ENCODE measurements at regions not wholly inside any gene's neighbourhood (a gene's known extent, or its start where the extent isn't known, plus 50 kb on each side); places are given as distances from the start of the nearest gene placed in this dataset.

DNA sequence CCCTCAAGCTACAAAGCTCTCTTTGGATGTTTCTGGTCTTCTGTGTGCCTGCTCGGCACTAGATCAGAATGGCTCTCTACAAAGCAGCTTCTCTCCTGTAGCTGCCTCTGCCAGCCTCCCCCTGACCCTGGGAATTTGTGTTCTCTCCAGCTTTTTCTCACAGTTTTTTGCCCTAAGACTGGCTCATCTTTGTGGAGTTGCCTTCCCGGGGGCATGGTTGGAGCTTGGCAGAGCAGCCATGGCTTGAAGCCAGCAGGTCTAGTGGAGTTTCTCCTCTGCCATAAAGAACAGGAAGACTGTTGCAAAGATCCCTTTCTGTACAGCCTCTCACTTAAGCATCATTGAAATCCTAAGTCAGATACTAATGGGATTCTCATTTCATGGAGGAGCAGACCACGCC lies 163.3 kb upstream of the MAMLD1 start:
- H3K36me3 ChIP-seq (ENCODE audit: control insufficient read depth in 3 of 3, insufficient read depth in 2 of 3, low read depth in 1 of 3, low read length in 3 of 3) = no peaks in the 10 kb centered on the region
- H3K4me3 ChIP-seq (ENCODE audit: low read depth in 1 of 3, low read length in 3 of 3) = no peak overlapping the region
- no peaks in the 10 kb centered on the region for H3K9me3 ChIP-seq (ENCODE audit: control insufficient read depth in 2 of 2, insufficient read depth in 1 of 2, low read depth in 1 of 2, low read length in 1 of 2)
- no peak for DNase-seq
- H3K27ac ChIP-seq (ENCODE audit: low read depth in 1 of 3, low read length in 2 of 3) = no peak overlapping the region
- no peaks in the 10 kb centered on the region for H3K27me3 ChIP-seq (ENCODE audit: control insufficient read depth in 3 of 3, insufficient read depth in 3 of 3, low read length in 3 of 3)
- WGBS, 3 donors = 65 to 81% (median 66%) methylated on average over 3 of the region's 3 CpGs
- FAIRE-seq = no peak
- no peaks in the 10 kb centered on the region for H3K4me1 ChIP-seq (ENCODE audit: control insufficient read depth in 3 of 3, insufficient read depth in 2 of 3, low read depth in 1 of 3, low read length in 2 of 3)

DNA sequence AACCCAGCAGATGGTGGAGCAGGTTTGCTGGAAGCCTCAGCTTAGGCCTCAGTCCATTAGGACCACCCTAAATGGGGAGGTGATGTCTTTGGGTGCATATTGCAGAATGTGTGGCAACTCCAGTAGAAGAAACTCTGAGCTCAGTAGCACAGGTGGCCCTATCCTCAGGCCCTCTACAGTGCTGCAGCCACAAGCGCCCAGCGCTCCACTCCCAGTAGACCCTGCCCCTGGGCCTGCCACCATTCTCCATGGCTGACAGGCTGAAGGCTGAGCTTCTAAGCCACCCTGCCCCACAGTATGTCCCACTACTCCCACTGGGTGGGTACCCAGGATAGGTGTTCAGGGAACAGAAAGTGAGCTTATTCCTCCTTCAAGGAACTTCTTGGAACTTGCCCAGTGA lies 162.8 kb upstream of the MAMLD1 start:
- no peak for FAIRE-seq
- no peaks in the 10 kb centered on the region for H3K36me3 ChIP-seq (ENCODE audit: control insufficient read depth in 3 of 3, insufficient read depth in 2 of 3, low read depth in 1 of 3, low read length in 3 of 3)
- no peak overlapping the region for H3K27ac ChIP-seq (ENCODE audit: low read depth in 1 of 3, low read length in 2 of 3)
- no peak for DNase-seq
- 88 to 100% (median 88%) methylated on average over 1 to 2 of the region's 2 CpGs for WGBS, 3 donors
- H3K9me3 ChIP-seq (ENCODE audit: control insufficient read depth in 2 of 2, insufficient read depth in 1 of 2, low read depth in 1 of 2, low read length in 1 of 2) = no peaks in the 10 kb centered on the region
- H3K4me3 ChIP-seq (ENCODE audit: low read depth in 1 of 3, low read length in 3 of 3) = no peak overlapping the region
- H3K4me1 ChIP-seq (ENCODE audit: control insufficient read depth in 3 of 3, insufficient read depth in 2 of 3, low read depth in 1 of 3, low read length in 2 of 3) = no peaks in the 10 kb centered on the region
- H3K27me3 ChIP-seq (ENCODE audit: control insufficient read depth in 3 of 3, insufficient read depth in 3 of 3, low read length in 3 of 3) = no peaks in the 10 kb centered on the region

DNA sequence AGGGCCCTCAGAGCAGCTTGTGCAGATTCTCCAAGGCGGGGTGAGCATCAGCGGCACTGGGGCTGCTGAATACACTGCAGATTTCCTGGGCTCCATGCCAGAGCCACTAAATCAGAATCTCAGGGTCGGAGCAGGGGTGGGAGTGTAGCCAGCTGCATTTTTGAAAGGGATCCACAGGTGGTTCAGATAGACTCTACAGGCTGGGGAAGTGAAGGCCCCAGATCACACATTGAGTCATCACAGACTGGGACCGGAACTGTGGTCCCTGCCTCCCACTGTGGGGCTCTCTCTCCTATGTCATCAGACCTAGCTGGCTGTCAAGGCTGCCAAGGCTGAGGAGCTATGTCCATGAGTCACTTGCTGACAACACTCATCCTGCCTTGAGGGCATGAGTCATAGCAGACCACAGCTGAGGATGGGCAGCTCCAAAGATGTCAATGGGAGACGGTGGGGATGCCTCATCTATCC lies 162.3 kb upstream of the MAMLD1 start:
- 32 to 41% (median 37%) methylated on average over 5 of the region's 5 CpGs for WGBS, 3 donors
- Histone ChIP-seq H3K27me3 (ENCODE audit: control insufficient read depth in 3 of 3, insufficient read depth in 3 of 3, low read length in 3 of 3) (no peaks in the 10 kb centered on the region), H3K4me1 (ENCODE audit: control insufficient read depth in 3 of 3, insufficient read depth in 2 of 3, low read depth in 1 of 3, low read length in 2 of 3) (no peaks in the 10 kb centered on the region), H3K36me3 (ENCODE audit: control insufficient read depth in 3 of 3, insufficient read depth in 2 of 3, low read depth in 1 of 3, low read length in 3 of 3) (no peaks in the 10 kb centered on the region), H3K27ac (ENCODE audit: low read depth in 1 of 3, low read length in 2 of 3) (no peak overlapping the region), H3K4me3 (ENCODE audit: low read depth in 1 of 3, low read length in 3 of 3) (no peak overlapping the region), H3K9me3 (ENCODE audit: control insufficient read depth in 2 of 2, insufficient read depth in 1 of 2, low read depth in 1 of 2, low read length in 1 of 2) (no peaks in the 10 kb centered on the region)
- DNase-seq (no peak), FAIRE-seq (no peak)

DNA sequence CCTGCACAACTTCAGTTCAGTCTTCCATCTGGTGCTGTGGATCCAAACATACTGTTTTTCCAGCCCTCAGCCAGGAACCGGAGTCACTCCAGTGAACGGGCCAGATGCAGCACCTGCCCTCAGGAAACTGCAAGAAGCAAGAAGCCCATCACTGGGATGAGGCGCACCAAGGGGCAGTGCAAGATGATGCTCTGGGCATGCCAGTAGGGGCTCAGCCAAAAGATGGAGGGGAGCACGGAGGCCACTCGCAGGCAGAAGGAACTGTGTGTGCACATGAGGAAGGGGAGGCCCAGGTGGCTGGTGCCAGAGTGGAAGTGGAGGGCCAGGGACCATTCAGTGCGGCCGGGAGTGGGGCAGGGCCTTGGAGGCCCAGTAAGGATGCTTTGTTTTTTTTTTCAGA lies 161.7 kb upstream of the MAMLD1 start:
- FAIRE-seq (no peak), DNase-seq (no peak)
- H3K9me3 ChIP-seq (ENCODE audit: control insufficient read depth in 2 of 2, insufficient read depth in 1 of 2, low read depth in 1 of 2, low read length in 1 of 2) = no peaks in the 10 kb centered on the region
- no peaks in the 10 kb centered on the region for H3K27me3 ChIP-seq (ENCODE audit: control insufficient read depth in 3 of 3, insufficient read depth in 3 of 3, low read length in 3 of 3)
- 92 to 95% (median 93%) methylated on average over 6 to 7 of the region's 7 CpGs for WGBS, 3 donors
- no peak overlapping the region for H3K4me3 ChIP-seq (ENCODE audit: low read depth in 1 of 3, low read length in 3 of 3)
- H3K4me1 ChIP-seq (ENCODE audit: control insufficient read depth in 3 of 3, insufficient read depth in 2 of 3, low read depth in 1 of 3, low read length in 2 of 3) = no peaks in the 10 kb centered on the region
- peak overlapping the region in 1 of 3 donors; percentile 16 for H3K27ac ChIP-seq (ENCODE audit: low read depth in 1 of 3, low read length in 2 of 3)
- no peaks in the 10 kb centered on the region for H3K36me3 ChIP-seq (ENCODE audit: control insufficient read depth in 3 of 3, insufficient read depth in 2 of 3, low read depth in 1 of 3, low read length in 3 of 3)

DNA sequence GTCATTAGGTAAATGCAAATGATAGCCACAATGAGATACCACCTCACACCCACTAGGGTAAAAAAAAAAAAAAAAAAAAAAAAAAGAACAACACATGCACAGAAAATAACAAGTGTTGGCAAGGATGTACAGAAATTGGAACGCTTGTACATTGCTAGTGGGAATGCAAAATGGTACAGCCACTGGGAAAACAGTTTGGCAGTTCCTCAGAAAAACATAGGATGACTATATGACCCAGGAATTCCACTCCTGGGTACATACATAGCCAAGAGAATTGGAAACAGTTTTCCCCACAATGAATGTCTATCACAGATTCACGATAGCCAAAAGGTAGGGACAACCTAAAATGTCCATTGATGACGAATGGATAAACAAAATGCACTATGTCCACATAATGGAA lies 161.3 kb upstream of the MAMLD1 start:
- H3K4me3 ChIP-seq (ENCODE audit: low read depth in 1 of 3, low read length in 3 of 3) = no peak overlapping the region
- no peak for FAIRE-seq
- no peaks in the 10 kb centered on the region for H3K4me1 ChIP-seq (ENCODE audit: control insufficient read depth in 3 of 3, insufficient read depth in 2 of 3, low read depth in 1 of 3, low read length in 2 of 3)
- DNase-seq = no peak
- no peak overlapping the region for H3K27ac ChIP-seq (ENCODE audit: low read depth in 1 of 3, low read length in 2 of 3)
- H3K27me3 ChIP-seq (ENCODE audit: control insufficient read depth in 3 of 3, insufficient read depth in 3 of 3, low read length in 3 of 3) = no peaks in the 10 kb centered on the region
- WGBS, 3 donors = 80 to 90% (median 85%) methylated on average over 3 of the region's 3 CpGs
- no peaks in the 10 kb centered on the region for H3K9me3 ChIP-seq (ENCODE audit: control insufficient read depth in 2 of 2, insufficient read depth in 1 of 2, low read depth in 1 of 2, low read length in 1 of 2)
- H3K36me3 ChIP-seq (ENCODE audit: control insufficient read depth in 3 of 3, insufficient read depth in 2 of 3, low read depth in 1 of 3, low read length in 3 of 3) = no peaks in the 10 kb centered on the region

DNA sequence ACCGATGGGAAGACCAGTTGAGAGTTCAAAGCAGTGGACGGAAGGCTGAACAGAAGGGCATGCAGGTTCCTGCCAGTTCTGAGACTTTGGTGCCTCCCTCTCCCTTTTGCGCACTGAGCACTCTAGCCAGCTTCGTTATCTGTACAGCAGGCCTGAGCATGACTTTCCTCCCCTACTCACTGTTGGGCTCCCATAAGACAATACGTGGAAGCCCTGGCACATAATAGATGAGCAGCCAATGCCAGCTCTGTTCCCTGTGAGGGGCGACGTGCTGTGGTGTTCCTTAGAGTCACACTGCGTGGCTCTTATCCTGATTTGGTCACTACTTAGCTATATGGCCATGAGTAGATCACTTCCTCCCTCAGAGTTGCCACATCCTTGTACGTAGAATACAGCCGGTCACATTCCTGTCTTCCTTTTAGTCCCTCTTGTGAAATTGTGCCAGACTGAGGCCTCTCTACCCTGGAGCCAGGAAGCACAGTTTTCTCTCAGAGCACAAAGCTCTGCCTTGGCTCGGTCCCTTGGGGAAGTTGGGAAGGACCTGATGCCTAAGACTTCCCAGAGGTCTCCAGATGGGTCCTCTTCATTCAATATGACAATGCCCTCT lies 160.4 kb upstream of the MAMLD1 start:
- H3K4me3 ChIP-seq (ENCODE audit: low read depth in 1 of 3, low read length in 3 of 3) = no peak overlapping the region
- no peaks in the 10 kb centered on the region for H3K9me3 ChIP-seq (ENCODE audit: control insufficient read depth in 2 of 2, insufficient read depth in 1 of 2, low read depth in 1 of 2, low read length in 1 of 2)
- FAIRE-seq (no peak), DNase-seq (no peak)
- WGBS, 3 donors = 84 to 89% (median 84%) methylated on average over 9 to 11 of the region's 11 CpGs
- no peaks in the 10 kb centered on the region for H3K36me3 ChIP-seq (ENCODE audit: control insufficient read depth in 3 of 3, insufficient read depth in 2 of 3, low read depth in 1 of 3, low read length in 3 of 3)
- H3K4me1 ChIP-seq (ENCODE audit: control insufficient read depth in 3 of 3, insufficient read depth in 2 of 3, low read depth in 1 of 3, low read length in 2 of 3) = no peaks in the 10 kb centered on the region
- H3K27me3 ChIP-seq (ENCODE audit: control insufficient read depth in 3 of 3, insufficient read depth in 3 of 3, low read length in 3 of 3) = no peaks in the 10 kb centered on the region
- H3K27ac ChIP-seq (ENCODE audit: low read depth in 1 of 3, low read length in 2 of 3) = peak overlapping the region in 1 of 3 donors; percentile 27

DNA sequence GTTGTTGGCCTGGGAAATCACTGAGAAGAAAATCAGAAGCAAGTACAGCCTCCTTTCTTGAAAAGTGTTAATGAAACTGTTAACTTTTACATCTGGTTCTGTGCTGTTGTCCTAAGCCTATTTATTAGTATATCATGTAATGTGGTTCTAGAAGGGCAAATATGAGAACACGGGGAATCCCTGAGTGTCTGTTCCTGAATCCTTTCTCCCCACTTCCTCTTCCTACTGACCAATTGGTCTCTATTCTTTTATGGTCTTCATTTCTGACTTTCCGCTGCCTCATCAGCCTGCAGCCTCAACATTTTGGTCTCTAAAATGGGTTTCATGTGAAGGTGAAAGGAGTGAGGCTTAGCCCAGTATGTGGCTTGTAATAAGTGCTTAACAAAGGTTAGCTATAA lies 159.9 kb upstream of the MAMLD1 start:
- Histone ChIP-seq H3K9me3 (ENCODE audit: control insufficient read depth in 2 of 2, insufficient read depth in 1 of 2, low read depth in 1 of 2, low read length in 1 of 2) (no peaks in the 10 kb centered on the region), H3K27ac (ENCODE audit: low read depth in 1 of 3, low read length in 2 of 3) (peak overlapping the region in 1 of 3 donors; percentile 27), H3K27me3 (ENCODE audit: control insufficient read depth in 3 of 3, insufficient read depth in 3 of 3, low read length in 3 of 3) (no peaks in the 10 kb centered on the region), H3K36me3 (ENCODE audit: control insufficient read depth in 3 of 3, insufficient read depth in 2 of 3, low read depth in 1 of 3, low read length in 3 of 3) (no peaks in the 10 kb centered on the region), H3K4me1 (ENCODE audit: control insufficient read depth in 3 of 3, insufficient read depth in 2 of 3, low read depth in 1 of 3, low read length in 2 of 3) (no peaks in the 10 kb centered on the region), H3K4me3 (ENCODE audit: low read depth in 1 of 3, low read length in 3 of 3) (no peak overlapping the region)
- DNase-seq (no peak), FAIRE-seq (no peak)
- 76 to 89% (median 84%) methylated on average over 2 of the region's 2 CpGs for WGBS, 3 donors

DNA sequence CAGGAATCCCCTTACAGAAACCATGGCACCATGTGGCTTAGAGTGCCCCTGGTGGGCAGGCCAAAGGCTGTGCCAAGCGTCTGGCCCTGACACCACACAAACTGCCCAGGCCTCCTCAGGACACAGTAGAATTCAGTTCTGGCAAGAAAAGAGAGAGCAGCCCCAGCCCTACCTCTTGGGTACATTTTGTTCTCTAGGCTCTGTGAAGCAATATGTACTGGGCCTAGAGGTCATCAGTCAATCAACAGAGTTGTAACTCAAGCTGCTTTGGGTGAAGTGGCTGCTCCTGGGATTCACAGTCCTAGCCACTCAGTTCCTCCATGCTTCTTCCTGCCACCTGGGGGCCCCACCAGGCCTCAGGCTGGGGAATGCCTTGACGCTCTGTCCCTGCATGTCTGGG lies 158.1 kb upstream of the MAMLD1 start:
- Histone ChIP-seq H3K36me3 (ENCODE audit: control insufficient read depth in 3 of 3, insufficient read depth in 2 of 3, low read depth in 1 of 3, low read length in 3 of 3) (no peaks in the 10 kb centered on the region), H3K4me3 (ENCODE audit: low read depth in 1 of 3, low read length in 3 of 3) (no peak overlapping the region), H3K9me3 (ENCODE audit: control insufficient read depth in 2 of 2, insufficient read depth in 1 of 2, low read depth in 1 of 2, low read length in 1 of 2) (no peaks in the 10 kb centered on the region), H3K27me3 (ENCODE audit: control insufficient read depth in 3 of 3, insufficient read depth in 3 of 3, low read length in 3 of 3) (no peaks in the 10 kb centered on the region), H3K27ac (ENCODE audit: low read depth in 1 of 3, low read length in 2 of 3) (no peak overlapping the region), H3K4me1 (ENCODE audit: control insufficient read depth in 3 of 3, insufficient read depth in 2 of 3, low read depth in 1 of 3, low read length in 2 of 3) (no peaks in the 10 kb centered on the region)
- WGBS, 3 donors = 65 to 90% (median 89%) methylated on average over 2 of the region's 2 CpGs
- DNase-seq (no peak), FAIRE-seq (no peak)

DNA sequence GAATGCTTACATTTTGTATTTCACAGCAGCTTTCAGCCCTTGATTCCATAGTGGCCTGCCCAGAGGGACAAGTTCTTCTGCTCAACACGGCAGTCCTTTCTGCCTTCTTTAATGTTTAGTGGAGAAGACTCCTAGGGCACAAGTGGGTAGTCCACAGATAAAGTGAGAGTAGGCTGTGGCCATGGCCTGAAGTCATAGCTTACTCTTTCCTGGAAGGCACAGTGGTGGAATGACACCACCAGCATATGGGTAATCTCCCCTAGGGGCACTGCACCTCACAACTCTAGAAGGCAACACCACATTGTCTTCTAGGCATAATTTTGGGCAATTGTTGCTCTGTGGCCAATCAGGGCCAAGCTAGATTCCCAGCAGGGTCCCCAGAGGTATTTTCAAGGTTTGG lies 155.4 kb upstream of the MAMLD1 start:
- Histone ChIP-seq H3K4me1 (ENCODE audit: control insufficient read depth in 3 of 3, insufficient read depth in 2 of 3, low read depth in 1 of 3, low read length in 2 of 3) (no peaks in the 10 kb centered on the region), H3K36me3 (ENCODE audit: control insufficient read depth in 3 of 3, insufficient read depth in 2 of 3, low read depth in 1 of 3, low read length in 3 of 3) (no peaks in the 10 kb centered on the region), H3K4me3 (ENCODE audit: low read depth in 1 of 3, low read length in 3 of 3) (no peak overlapping the region), H3K27me3 (ENCODE audit: control insufficient read depth in 3 of 3, insufficient read depth in 3 of 3, low read length in 3 of 3) (no peaks in the 10 kb centered on the region), H3K9me3 (ENCODE audit: control insufficient read depth in 2 of 2, insufficient read depth in 1 of 2, low read depth in 1 of 2, low read length in 1 of 2) (no peaks in the 10 kb centered on the region), H3K27ac (ENCODE audit: low read depth in 1 of 3, low read length in 2 of 3) (no peak overlapping the region)
- FAIRE-seq (no peak), DNase-seq (no peak)
- WGBS, 3 donors = 81 to 97% (median 86%) methylated on average over 1 of the region's 1 CpG

Data from small intestine (tissue), 7 donors.